ENCODE measurements at regions not wholly inside any gene's neighbourhood (a gene's known extent, or its start where the extent isn't known, plus 50 kb on each side); places are given as distances from the start of the nearest gene placed in this dataset.
A peak's percentile ranks its signal among the peaks of the same experiment; 100 is the strongest.

DNA sequence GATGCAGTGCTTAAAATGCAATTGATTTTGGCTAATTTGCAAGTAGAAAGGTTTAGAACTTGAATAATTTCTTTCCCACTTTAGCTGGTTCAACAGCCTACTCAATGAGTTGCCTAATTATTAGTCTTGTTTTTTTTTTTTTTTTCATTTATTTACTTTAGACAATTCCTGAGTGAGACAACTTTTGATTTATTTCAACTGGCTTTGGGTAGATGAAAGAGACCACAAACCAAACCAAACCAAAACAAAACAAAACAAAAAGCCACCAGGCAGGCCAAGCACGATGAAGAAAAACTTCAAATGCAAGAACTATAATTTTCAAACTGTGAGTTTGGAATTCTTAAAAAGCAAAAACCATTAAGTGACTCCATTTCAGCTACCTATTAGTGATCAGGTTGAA lies 469.9 kb downstream of the GBE1 start:
- no peak for DNase-seq (ENCODE audit: insufficient read length, low spot score)
- FAIRE-seq = no peak

DNA sequence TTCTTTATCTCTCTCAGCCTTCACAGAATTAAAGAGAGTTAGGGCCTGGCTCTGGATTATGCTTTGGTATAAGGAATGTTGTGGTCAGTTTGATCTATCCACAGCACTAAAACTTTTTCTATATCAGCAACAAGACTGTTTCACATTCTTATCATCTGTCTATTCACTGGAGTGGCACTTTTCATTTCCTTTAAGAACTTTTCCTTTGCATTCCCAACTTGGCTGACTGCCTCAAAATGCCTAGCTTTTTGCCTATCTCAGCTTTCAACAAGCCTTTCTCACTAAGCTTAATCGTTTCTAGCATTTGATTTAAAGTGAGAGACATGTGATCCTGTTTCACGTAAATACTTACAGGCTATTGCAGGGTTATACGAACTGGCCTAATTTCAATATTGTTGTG lies 471.8 kb downstream of the GBE1 start:
- DNase-seq (ENCODE audit: insufficient read length, low spot score) (no peak), FAIRE-seq (no peak)

DNA sequence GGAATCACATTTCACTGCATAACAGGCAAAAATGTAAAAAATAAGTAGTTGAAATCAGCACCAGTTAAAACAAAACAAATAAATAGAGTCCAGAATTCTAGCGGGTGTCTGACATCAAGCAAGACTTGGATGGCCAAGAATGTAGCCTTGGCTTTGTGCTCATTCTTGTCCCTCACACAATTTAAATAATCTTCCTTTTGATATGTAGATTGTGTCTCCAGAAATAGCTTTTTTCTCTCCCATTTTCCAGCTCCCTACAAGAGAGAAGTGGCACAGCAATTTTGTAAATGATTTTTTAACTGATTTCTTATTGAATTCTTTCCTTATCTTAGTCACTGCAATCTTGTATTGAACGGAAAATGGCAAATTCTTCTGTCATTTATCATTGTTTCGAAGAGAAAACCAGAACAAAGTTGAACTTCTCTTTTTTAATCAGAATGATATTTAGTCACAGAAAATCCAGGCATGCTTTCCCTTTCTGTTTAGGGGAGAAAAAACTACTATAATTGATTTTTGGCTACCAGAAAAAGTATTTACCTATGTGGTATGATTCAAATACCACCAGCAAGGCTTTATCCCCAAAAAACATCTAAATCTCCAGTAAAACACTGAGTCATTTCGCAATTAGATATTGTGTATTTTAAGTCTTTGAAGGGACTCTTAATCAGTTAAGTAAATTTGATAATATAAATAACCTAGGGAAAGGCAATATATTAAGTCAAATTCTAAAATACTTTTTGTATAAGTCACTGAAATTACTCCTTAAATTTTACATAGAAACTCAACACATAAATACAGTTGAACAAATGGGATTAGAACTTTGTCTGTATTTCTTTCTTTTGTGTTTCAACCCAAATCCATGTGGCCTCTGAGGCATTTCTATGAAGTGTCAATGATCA lies 481.7 kb downstream of the GBE1 start:
- no peak for DNase-seq (ENCODE audit: insufficient read length, low spot score)
- no peak for FAIRE-seq

DNA sequence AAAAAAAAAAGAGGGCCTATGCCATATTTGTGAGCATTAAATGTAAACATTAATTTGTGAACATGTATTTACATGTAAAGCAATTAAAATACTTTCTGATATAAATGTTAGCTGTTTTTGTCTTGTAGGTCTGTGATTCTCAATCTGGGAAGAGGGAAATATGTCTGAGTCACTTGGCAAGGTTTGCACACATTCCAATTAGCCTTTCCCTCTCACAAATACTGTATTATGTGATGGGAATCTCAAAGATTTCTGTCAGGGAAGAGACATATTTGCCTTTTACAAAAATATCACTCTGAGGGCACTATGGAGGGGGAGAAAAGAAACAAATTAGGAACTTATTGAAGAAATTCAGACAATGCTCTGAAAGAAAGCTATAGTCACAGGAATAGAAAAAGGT lies 483.6 kb downstream of the GBE1 start:
- no peak for FAIRE-seq
- DNase-seq (ENCODE audit: insufficient read length, low spot score) = no peak

DNA sequence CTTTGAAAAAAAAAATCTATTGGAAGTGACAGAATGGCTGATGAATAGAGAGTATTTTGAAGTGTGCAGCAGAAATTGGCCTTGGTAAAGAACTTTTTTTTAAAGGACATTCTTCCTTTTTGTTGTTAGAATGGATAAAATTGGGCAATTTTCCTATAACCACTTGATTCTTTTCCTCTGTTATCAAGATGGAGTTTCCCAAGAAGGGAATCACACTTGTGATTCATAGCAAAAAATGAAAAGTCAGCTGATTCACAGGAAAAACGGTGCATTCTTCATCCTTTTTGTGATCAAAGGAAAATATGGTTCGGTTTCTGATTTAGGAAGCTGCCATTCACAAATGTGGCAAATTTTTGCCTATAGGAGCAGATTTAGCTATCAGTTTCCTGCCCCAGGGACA lies 486.8 kb downstream of the GBE1 start:
- no peak for DNase-seq (ENCODE audit: insufficient read length, low spot score)
- no peak for FAIRE-seq

DNA sequence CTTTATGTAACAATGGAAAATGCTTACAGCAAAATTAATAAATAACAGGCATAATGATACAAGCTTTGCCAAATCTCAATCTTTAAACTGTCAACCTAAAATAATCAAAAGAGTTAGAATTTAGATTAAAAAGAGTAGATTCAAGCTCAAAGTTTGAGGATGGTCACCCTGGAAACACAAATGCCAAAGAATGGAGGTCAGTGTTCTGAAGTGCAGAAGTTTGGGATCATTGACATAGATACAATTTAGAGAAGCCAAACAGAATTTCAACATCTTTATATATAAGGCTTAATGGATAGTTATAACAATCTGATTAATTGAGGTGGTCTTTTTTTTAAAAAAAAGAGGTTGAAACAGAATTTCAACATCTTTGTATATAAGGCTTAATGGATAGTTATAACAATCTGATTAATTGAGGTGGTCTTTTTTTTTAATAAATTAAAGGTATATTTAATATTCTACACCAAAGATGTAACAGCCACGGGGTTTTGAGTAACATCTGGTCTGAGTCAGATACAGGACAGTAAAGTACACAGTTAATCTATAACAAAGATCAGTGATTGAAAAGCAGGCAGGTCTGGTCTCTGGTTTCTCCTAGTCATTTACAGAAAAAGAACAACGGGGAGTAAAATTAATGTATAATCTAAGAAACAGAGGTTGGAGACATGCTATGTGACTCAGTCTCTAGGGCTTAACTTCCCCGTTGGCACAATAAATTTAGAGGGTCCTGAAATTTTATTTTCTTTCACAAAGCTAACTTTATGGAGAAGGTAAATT lies 490.7 kb downstream of the GBE1 start:
- FAIRE-seq (no peak), DNase-seq (ENCODE audit: insufficient read length, low spot score) (no peak)

DNA sequence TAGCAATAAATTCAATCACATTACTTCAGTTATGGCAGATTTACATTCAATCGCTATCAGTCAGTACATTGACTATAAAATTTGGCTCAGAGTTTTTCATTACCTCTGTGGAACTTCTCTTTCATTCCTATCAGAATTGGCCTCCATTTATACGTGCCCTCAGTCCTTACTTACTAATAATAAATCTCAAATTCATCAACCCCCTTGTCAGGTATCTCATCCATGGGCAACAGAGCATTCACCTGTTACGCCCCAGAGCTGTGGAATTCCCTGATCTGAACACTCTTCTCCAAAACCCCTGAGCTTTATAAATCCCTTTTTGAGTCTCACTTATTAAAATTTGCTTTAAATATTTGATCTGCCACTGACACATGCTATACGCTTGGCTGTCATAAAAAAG lies 492.9 kb downstream of the GBE1 start:
- no peak for DNase-seq (ENCODE audit: insufficient read length, low spot score)
- no peak for FAIRE-seq

DNA sequence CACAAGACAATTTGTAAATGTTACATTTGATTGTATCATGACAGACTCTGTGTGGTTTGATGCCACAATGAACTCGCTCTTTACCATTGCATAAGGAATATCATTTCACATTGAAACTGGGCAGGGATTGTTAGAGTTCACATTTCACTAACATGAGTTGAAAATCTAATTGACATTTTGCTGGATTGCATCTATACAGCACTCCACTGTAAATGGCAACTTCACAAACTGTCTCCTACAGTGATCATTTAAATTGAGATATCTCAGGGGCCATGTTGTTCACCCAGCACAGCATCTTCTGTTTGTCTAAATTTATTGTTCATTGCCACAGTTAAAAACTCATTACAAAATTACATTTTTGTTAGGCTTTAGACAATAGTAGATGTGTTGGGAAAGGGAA lies 499.4 kb downstream of the GBE1 start:
- DNase-seq (ENCODE audit: insufficient read length, low spot score) = no peak
- FAIRE-seq = peak; percentile 4

DNA sequence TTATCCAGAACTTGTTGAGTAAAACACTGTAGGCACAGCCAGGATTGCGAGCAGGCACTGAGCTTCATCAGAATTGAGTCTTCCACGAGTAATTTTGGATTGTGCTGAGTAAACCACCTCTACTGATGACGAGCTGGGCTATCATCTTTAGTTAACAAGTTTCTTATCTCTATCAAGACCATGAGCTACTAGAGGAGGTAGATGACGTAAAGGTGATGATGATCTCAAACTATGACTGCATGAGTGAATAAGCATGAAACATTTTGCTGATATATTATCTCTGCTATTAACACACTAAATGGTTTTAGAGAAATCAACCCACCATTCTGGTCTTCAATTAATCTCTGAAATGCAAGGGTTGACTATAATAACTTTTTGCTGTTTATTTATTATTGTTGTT lies 506.0 kb downstream of the GBE1 start:
- FAIRE-seq (no peak), DNase-seq (ENCODE audit: insufficient read length, low spot score) (no peak)

DNA sequence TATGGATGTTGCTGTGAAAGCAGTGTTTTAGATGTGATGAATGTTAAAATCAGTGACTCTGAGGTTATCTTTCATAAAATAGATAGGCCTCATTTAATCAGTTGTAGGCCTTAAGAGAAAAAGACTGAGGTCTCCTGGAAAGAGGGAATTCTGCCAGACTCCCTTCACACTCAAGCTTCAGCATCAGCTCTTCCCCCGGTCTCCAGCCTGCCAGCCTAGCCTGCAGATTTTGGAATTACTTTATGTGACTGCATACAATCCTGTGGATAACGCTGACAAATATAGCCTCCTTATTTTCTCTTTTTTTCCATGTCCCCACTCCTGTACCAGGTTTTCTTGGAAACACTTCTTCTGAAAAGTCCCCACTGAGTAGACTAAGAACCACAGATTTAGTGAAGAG lies 510.3 kb downstream of the GBE1 start:
- no peak for DNase-seq (ENCODE audit: insufficient read length, low spot score)

DNA sequence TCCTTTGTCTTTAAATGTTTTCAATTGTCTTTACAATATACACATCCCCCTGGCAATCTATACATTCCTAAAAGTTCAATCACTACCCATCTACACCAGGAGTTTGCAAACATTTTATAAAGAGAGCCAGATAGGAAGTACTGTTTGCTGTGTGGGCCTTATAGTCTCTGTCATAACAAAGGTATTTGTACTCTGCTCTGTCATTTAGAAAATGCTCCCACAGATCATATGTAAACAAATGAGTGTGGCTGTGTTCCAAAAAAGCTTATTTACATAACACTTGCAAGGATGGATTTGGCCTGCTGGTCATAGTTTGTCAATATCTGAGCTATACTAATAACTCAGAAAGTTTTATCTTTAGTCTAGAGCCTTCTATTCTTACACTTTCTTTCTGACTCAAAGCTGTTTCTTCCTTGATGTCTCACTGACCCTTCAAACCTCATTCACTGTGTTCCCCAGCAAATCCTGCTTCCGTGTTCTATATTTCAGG lies 511.9 kb downstream of the GBE1 start:
- no peak for FAIRE-seq
- DNase-seq (ENCODE audit: insufficient read length, low spot score) = peak; percentile 12

More for the DNA sequence above, 510.3 kb downstream of the GBE1 start:
- no peak for FAIRE-seq

DNA sequence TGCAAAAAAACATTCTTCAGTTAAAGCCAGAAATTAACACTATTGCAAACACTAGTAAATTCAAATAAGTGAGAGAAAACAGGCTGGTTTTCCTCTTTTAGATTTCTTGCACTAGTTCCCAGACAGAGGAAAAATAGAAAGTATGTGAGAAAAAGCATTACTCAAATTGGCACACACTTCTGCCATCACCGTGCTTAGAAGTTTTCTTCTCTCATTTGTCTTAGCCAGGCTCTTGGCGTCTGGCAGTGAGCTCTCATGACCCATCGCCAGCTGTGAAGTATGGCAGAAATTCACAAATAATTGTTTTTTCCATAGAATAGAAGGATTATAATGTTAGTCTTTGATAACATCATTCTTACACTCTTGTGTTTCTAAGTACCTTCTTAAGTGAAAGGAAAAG lies 515.9 kb downstream of the GBE1 start:
- no peak for FAIRE-seq
- no peak for DNase-seq (ENCODE audit: insufficient read length, low spot score)

DNA sequence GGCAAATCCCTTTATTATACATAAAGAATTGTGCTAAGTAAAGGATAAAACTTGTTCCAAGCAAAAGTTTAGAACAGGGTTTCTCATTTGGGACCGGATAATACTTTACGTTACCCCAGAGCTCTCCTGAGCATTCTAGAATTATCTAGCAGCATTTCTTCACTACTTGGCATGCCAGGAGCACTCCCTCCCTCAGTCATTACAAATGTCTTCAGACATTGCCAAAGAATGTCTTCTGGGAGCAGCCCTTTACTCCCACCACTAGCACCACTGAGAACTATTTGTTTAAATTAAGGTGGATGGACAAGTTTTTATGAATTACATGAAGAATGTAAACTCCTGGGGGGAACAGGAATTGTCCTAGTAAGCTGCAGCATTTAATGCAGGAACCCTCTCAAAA lies 516.4 kb downstream of the GBE1 start:
- DNase-seq (ENCODE audit: insufficient read length, low spot score) = no peak
- FAIRE-seq = no peak

DNA sequence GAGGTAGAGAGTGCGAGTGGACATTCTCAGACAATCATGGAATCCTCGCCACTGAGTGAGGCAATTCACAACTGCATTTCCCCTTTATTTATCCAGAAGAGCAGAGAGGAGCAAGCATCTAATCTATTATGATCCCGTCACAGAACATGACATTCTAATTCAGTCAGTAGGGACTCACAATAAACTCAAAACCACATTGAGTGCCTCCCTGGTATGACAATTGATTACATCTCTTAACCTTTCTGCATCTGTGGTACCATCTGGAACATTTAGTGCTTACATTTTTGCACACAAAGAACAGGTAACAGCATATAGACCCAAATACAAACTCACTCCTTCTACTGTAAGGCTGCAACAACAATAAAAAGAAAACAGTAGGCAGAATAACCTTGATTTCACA lies 517.2 kb downstream of the GBE1 start:
- DNase-seq (ENCODE audit: insufficient read length, low spot score) = no peak
- no peak for FAIRE-seq

DNA sequence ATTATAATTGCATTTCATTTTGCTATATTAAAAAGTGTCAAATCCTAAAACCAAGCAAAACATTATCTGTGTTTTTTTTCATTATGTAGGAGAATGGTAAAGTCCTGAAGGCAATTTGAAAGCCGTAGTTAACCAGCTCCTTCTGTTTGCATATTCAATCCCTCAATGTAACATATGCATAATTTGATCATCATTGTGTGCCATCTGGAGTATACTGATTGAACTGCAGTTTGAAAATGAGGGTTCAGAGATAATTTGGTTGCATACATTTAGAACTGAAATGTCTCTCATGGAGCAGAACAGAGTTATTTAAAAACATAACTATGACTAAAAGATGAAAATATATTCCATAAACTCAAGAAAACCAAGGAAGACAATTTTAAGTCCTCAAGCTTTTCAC lies 518.6 kb downstream of the GBE1 start:
- peak; percentile 1 for DNase-seq (ENCODE audit: insufficient read length, low spot score)

DNA sequence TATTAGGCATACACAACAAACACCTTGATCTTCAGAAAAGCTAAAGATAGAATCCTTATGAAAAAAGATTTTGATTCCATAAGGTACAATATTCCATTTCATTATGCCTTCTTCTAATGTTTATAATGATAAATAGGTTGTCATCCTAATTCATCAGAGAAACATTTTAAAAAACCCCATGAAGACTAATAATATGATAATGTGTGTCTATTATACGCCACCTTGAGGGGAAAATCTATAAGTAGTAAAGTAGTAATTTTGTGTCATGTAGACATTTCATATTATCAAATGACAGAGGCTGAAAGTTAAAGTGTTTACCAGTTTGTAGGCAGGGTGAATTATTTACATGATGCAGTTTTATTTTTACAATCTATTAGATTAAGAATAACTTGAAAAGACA lies 524.3 kb downstream of the GBE1 start:
- no peak for DNase-seq (ENCODE audit: insufficient read length, low spot score)
- FAIRE-seq = no peak

More for the DNA sequence above, 518.6 kb downstream of the GBE1 start:
- peak; percentile 9 for FAIRE-seq

DNA sequence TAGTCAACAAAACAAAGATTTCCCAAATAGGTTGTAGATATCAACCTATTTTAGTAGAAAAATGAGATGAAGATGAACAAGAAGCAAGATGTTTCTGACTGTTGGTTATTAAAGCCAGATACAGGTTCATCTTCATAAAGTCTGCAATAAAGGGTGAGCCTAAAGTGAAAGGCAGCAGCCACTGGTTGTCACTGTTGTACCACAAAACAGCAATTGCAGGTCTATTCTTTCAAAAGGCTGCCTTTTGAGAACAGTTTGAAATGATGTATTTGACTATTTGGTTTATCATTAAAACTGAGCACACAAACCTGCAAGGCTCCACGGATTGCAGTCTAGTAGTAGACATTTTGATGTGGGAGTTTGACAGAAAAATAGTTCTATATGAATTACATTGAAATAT lies 543.4 kb downstream of the GBE1 start:
- no peak for DNase-seq (ENCODE audit: insufficient read length, low spot score)
- no peak for FAIRE-seq

DNA sequence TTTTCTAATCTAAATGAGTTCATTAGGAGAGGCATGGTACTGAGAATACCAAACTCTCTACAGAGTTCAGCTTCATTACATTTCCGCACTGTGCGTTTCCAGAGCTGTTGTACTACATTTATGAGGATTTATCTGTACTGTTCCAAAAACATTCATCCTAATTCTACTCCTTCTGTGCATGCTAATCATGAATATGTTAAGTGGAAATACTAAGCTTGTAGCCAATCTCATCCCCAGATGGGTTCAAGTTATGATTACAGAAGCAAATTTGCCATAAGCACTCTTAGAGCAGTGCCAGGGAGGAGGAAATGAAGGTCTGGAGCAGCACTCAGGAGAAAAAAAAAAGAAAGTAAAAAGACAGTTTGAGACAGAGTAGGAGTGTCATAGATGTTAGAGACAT lies 544.3 kb downstream of the GBE1 start:
- DNase-seq (ENCODE audit: insufficient read length, low spot score) = no peak
- no peak for FAIRE-seq

DNA sequence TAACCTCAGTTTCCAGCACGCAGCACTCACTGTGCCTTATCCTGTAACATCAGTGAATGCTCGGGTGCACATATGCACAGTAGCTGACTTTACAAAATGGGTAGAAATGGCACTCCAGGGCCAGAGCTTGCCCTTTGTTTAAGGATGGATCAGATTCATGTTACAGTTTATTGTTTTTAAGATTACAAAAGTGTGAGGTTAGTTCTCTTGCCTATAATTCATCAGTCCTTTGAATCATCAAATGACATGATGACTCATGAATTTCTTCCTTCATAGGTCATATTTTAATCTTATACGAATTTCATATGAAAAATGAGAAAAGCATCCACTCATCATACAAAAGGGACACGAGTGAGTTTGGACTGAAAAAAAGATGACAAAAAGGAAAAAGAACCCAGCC lies 545.3 kb downstream of the GBE1 start:
- peak; percentile 32 for DNase-seq (ENCODE audit: insufficient read length, low spot score)
- peak; percentile 65 for FAIRE-seq

DNA sequence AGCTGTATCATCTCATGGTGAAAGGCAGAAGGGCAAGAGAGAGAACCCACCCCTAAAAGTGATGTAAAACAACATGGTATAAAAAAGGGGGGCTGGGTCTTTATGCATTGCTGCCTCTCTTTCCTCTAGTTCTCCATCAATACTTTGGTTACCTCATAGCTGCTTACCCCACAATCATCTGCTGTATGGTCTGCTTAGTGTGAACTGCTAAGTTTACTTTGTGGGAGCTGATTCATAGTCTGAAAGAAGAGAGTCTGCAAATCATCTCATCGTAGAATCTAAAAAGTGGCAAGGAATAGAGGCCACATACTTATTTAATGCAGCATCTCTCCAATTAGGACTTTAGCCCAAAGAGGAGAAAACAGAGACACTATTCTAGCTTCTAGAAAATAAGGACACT lies 546.8 kb downstream of the GBE1 start:
- DNase-seq (ENCODE audit: insufficient read length, low spot score) (no peak), FAIRE-seq (no peak)

DNA sequence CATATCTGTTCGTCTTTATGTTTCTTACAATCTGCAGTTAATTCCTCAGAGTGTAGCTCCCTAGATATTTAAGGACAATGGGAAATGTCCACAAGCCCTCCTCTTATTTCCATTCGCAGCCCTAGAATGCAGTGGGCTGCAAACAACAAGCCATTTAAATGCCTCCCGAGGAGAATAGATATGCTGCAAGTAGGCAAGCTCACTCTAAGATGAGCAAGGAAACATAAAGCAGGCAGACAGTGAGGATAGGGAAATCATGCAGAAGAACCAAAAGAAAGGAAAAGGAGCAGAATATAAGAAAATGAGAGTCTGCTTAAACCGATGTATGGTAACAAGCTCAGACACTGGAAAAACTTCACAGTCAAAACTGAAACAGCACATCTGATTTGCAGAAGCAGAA lies 561.9 kb downstream of the GBE1 start:
- FAIRE-seq (no peak), DNase-seq (ENCODE audit: insufficient read length, low spot score) (no peak)

DNA sequence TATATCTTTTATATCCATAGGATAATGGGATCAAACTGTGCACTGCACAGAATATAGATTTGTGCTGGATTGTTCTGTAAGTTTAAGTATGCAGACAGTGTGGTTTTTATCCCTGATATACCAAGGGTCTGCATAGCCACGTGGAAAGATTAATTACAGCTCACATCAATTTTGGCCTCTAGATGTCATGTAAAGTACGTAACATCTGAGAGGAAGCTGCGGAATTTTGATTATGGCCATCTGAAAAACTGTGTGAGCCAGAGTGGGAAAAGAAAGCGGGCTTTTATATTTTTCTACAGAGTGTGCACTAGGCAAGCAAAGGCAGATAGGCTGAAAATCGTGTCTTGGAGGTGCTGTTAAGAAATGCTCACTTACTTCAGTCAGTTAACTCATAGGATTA lies 562.7 kb downstream of the GBE1 start:
- no peak for FAIRE-seq

More for the DNA sequence above, 562.7 kb downstream of the GBE1 start:
- DNase-seq (ENCODE audit: insufficient read length, low spot score) = no peak

All from HTR-8/SVneo (cell line).